Small intestine (tissue), 7 donors: ENCODE measurements at regions not wholly inside any gene's neighbourhood (a gene's known extent, or its start where the extent isn't known, plus 50 kb on each side); places are given as distances from the start of the nearest gene placed in this dataset.
"Not testable (repeated sequence)": the region's sequence is repeated elsewhere in the genome, so short reads cannot be mapped to it uniquely, and the experiment has no call there.

Experiments used
- DNase-seq, 2 donors: peaks; one replicate each; pipeline versions ENCODE4 v3.0.0 to v3.0.0-alpha.2; 2013
- FAIRE-seq: peaks from 2 replicates; lab custom pipeline; 2012; peaks lifted over from hg19 to GRCh38; lab: Jason Lieb, UNC
- H3K27ac ChIP-seq, 3 donors: one replicate each; pipeline ENCODE4 v1.5.1; 2013; ENCODE audit warnings: low read length in 2 of 3, mild to moderate bottlenecking in 2 of 3, control low read depth in 1 of 3, inconsistent platforms in 1 of 3, low read depth in 1 of 3, moderate library complexity in 1 of 3
- H3K27me3 ChIP-seq, 3 donors: one replicate each; pipeline ENCODE4 v1.6.1; 2013; ENCODE audit warnings: low read length in 3 of 3, inconsistent platforms in 1 of 3; ENCODE audit not compliant: control insufficient read depth in 3 of 3, insufficient read depth in 3 of 3
- H3K36me3 ChIP-seq, 3 donors: one replicate each; pipeline ENCODE4 v1.6.1; 2013; ENCODE audit warnings: low read length in 3 of 3, inconsistent platforms in 1 of 3, low read depth in 1 of 3, mild to moderate bottlenecking in 1 of 3, moderate library complexity in 1 of 3; ENCODE audit not compliant: control insufficient read depth in 3 of 3, insufficient read depth in 2 of 3
- H3K4me1 ChIP-seq, 3 donors: one replicate each; pipeline ENCODE4 v1.6.1; 2013; ENCODE audit warnings: low read length in 2 of 3, inconsistent platforms in 1 of 3, low read depth in 1 of 3, mild to moderate bottlenecking in 1 of 3, moderate library complexity in 1 of 3; ENCODE audit not compliant: control insufficient read depth in 3 of 3, insufficient read depth in 2 of 3
- H3K4me3 ChIP-seq, 3 donors: one replicate each; pipeline ENCODE4 v1.5.1; 2013; ENCODE audit warnings: low read length in 3 of 3, control low read depth in 1 of 3, inconsistent platforms in 1 of 3, low read depth in 1 of 3, mild to moderate bottlenecking in 1 of 3, moderate library complexity in 1 of 3
- H3K9me3 ChIP-seq, 2 donors: one replicate each; pipeline ENCODE4 v1.6.1; 2013; ENCODE audit warnings: low read depth in 1 of 2, low read length in 1 of 2; ENCODE audit not compliant: control insufficient read depth in 2 of 2, insufficient read depth in 1 of 2
- WGBS, 3 donors: extraction: QIAGEN DNeasy Blood & Tissue Kit; methylation state at CpG; one replicate each; pipeline ENCODE4 v1.1.7; 2013; 5-methylcytosine and 5-hydroxymethylcytosine counted together
- donor health status: healthy with polysubstance abuse.
- donor health status: control.
- donor health status: control.
- donor health status: Bipolar disorder and iron deficiency.
- donor health status: healthy.

GRCh38 chr15:24158306-24158705 is 471.2 kb upstream of the NDN start:
- 60 to 65% (median 64%) methylated on average over 1 of the region's 1 CpG for WGBS, 3 donors
- not testable (repeated sequence) for DNase-seq, H3K27me3 ChIP-seq, H3K9me3 ChIP-seq, FAIRE-seq, H3K27ac ChIP-seq, H3K4me3 ChIP-seq, H3K36me3 ChIP-seq, H3K4me1 ChIP-seq

- H3K9me3 ChIP-seq, FAIRE-seq, H3K36me3 ChIP-seq, DNase-seq, H3K4me1 ChIP-seq, H3K27ac ChIP-seq, H3K27me3 ChIP-seq, H3K4me3 ChIP-seq: not testable (repeated sequence)
- 77 to 84% (median 82%) methylated on average over 3 of the region's 3 CpGs for WGBS, 3 donors
Measured at GRCh38 chr15:24165512-24165911, 478.4 kb upstream of the NDN start.

- 40 to 56% (median 44%) methylated on average over 2 of the region's 2 CpGs for WGBS, 3 donors
- not testable (repeated sequence) for H3K9me3 ChIP-seq, H3K27me3 ChIP-seq, H3K4me3 ChIP-seq, DNase-seq, H3K27ac ChIP-seq, FAIRE-seq, H3K36me3 ChIP-seq, H3K4me1 ChIP-seq
Measured at GRCh38 chr15:24202297-24202696, 473.3 kb upstream of the NPAP1 start.

GRCh38 chr15:24211742-24212476 is 463.7 kb upstream of the NPAP1 start:
- FAIRE-seq, H3K27ac ChIP-seq, H3K4me1 ChIP-seq, H3K27me3 ChIP-seq, H3K9me3 ChIP-seq, H3K4me3 ChIP-seq, DNase-seq, H3K36me3 ChIP-seq: not testable (repeated sequence)
- 62 to 76% (median 66%) methylated on average over 5 to 6 of the region's 6 CpGs for WGBS, 3 donors

GRCh38 chr15:24223739-24224138 is 451.8 kb upstream of the NPAP1 start:
- DNase-seq: no peak
- no peaks in the 10 kb centered on the region for H3K36me3 ChIP-seq
- H3K27ac ChIP-seq: no peak overlapping the region
- FAIRE-seq: no peak
- 79 to 83% (median 80%) methylated on average over 7 of the region's 7 CpGs for WGBS, 3 donors
- H3K4me1 ChIP-seq: no peaks in the 10 kb centered on the region
- H3K27me3 ChIP-seq: no peaks in the 10 kb centered on the region
- H3K4me3 ChIP-seq: no peak overlapping the region
- no peaks in the 10 kb centered on the region for H3K9me3 ChIP-seq

GRCh38 chr15:24224161-24224560 is 451.4 kb upstream of the NPAP1 start:
- 75 to 80% (median 80%) methylated on average over 1 of the region's 1 CpG for WGBS, 3 donors
- no peak for FAIRE-seq
- no peak for DNase-seq

GRCh38 chr15:24228922-24229321 is 446.7 kb upstream of the NPAP1 start:
- H3K27me3 ChIP-seq, H3K4me3 ChIP-seq, H3K36me3 ChIP-seq, H3K9me3 ChIP-seq, DNase-seq, H3K4me1 ChIP-seq, H3K27ac ChIP-seq, FAIRE-seq: not testable (repeated sequence)
- WGBS, 3 donors: 76 to 85% (median 79%) methylated on average over 7 of the region's 7 CpGs

More at GRCh38 chr15:24224161-24224560, 451.4 kb upstream of the NPAP1 start:
- H3K36me3 ChIP-seq: no peaks in the 10 kb centered on the region
- H3K27ac ChIP-seq: no peak overlapping the region
- no peaks in the 10 kb centered on the region for H3K9me3 ChIP-seq
- no peaks in the 10 kb centered on the region for H3K4me1 ChIP-seq
- H3K4me3 ChIP-seq: no peak overlapping the region
- H3K27me3 ChIP-seq: no peaks in the 10 kb centered on the region

GRCh38 chr15:24233134-24233533 is 442.4 kb upstream of the NPAP1 start:
- DNase-seq, H3K27ac ChIP-seq: not testable (repeated sequence)
- 55 to 75% (median 58%) methylated on average over 3 of the region's 3 CpGs for WGBS, 3 donors

GRCh38 chr15:24240580-24240979 is 435.0 kb upstream of the NPAP1 start:
- H3K27ac ChIP-seq, H3K27me3 ChIP-seq, H3K4me3 ChIP-seq, DNase-seq, H3K9me3 ChIP-seq, H3K36me3 ChIP-seq, FAIRE-seq, H3K4me1 ChIP-seq: not testable (repeated sequence)
- WGBS, 3 donors: 79 to 92% (median 83%) methylated on average over 5 of the region's 5 CpGs

More at GRCh38 chr15:24233134-24233533, 442.4 kb upstream of the NPAP1 start:
- not testable (repeated sequence) for FAIRE-seq, H3K36me3 ChIP-seq, H3K27me3 ChIP-seq, H3K4me1 ChIP-seq, H3K4me3 ChIP-seq, H3K9me3 ChIP-seq
